Activated CD4-positive, alpha-beta T cell treated with anti-CD3 and anti-CD28 coated beads, Interleukin-2, amount 50 U/mL, for 24 hours (primary cell): ENCODE measurements at regions not wholly inside any gene's neighbourhood (a gene's known extent, or its start where the extent isn't known, plus 50 kb on each side); places are given as distances from the start of the nearest gene placed in this dataset.
"Not testable (repeated sequence)": the region's sequence is repeated elsewhere in the genome, so short reads cannot be mapped to it uniquely, and the experiment has no call there.

Source experiments
- DNase-seq, 2 donors: peaks; one replicate each; pipeline ENCODE4 v3.0.0-alpha.2; 2020; ENCODE audit warnings: low read depth in 1 of 2, low spot score in 1 of 2

DNA sequence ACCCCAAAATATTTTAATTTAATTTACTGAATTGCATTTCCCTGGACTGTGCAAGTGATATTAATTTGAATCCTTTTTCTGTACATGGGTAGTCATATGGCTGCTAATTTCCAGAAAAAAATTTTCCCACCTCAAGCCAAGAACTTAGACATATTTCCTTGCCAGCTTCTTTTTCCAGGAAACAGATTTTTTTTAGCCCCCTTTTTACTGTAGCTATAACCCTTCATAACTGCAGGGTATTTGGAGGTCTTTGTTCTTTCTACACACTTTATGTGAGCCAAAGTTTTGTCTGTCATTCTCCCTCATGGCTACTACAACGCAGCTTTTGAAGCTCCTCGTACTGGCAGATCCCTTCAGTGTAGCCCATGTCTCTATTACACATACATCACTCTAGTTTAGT lies 261.2 kb upstream of the PIK3R1 start:
- DNase-seq: no peak

DNA sequence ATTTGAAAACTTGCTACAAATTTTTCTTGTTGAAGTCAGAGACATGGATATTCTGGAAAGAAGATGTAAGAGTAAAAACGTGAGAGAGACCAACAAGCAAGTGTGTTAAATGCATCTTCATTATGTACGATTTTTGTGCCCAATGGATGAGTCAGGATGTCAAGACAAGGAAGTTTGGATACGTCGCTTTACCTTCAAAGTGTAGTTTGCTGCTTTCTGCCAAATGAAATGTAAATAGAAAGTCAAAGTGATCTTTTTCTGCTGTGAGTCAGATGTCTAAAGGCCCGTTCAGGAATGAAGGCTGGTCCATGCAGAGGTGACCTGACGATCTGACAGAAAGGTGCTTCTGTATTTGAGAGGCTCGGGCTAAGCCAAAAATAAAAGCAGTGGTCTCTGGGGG lies 273.1 kb upstream of the PIK3R1 start:
- DNase-seq: no peak

GRCh38 chr5:67941614-67942401 lies 273.7 kb upstream of the PIK3R1 start:
- DNase-seq: no peak

DNA sequence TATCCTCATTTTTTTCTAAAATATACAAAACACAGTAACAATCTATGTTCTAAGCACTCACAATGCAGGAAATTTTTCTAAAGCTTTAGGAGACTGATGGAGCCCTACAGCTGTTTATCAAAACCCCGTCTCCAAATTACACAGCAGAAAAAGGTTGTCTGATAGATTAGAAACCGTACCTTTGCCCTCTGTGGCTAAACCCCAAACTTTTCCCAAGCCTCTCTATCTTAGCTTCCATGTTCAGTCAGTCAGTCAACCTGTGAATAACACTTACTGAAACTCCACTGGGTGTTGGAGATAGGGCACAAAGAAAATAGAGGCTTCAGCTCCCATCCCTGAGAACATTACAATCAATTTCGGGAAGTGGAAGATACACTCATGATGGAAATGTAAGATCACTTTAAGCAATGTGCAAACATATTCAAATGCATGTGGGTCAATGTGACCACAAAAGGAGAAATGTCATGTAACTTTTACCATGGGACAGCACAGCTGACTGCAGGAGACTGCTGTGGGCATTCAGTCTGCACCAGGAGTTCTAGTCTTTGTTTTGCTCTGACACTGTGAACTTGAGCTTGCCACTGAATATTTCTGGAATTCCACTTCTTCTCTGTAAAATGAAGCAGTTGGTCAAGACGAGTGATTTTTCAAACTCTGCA lies 279.5 kb upstream of the PIK3R1 start:
- DNase-seq: no peak

DNA sequence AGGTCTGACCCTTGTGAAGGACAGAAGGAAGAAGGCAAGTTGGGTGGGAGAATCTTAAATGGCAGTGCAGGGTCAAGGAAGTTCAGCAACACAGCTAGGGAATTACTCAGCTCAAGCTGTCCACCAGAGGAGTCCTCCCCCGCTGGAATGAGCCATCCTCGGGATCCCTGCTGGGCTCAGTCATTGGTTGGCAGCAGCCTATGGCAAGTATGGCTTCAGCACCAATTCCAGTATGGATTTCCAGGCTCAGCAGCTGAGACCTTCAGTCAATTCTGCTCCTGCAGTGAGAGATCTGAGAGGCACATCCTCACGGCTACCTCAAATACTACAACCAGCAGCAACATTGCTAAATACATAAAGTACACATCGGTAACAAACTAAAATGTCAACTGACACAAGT lies 280.6 kb upstream of the PIK3R1 start:
- no peak for DNase-seq

- DNase-seq: no peak
Measured at GRCh38 chr5:67925511-67925910, 290.0 kb upstream of the PIK3R1 start.

DNA sequence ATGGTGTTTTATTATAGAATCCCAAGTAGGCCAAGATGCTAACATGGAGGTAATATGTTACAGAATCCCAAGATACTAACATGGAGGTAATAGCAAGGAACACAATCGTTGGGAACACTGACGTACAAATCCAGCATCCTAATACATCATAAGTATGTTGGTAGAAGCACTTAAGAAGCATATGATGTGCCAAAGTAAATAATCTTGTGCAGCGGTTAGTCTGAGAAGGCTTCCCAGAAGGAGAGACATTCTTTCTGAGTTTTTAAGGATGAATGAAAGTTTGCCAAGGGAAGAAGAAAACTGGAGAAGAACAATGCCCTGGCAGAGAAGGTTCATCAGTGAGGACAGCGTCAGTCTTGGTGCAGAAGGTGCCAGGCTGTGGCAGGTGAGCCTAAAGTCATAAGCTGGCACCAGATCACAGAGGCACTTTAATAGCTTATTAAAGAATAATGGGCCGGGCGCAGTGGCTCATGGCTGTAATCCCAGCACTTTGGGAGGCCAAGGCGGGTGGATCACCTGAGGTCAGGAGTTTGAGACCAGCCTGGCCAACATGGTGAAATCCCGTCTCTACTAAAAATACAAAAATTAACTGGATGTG lies 294.5 kb upstream of the PIK3R1 start:
- DNase-seq: no peak

DNA sequence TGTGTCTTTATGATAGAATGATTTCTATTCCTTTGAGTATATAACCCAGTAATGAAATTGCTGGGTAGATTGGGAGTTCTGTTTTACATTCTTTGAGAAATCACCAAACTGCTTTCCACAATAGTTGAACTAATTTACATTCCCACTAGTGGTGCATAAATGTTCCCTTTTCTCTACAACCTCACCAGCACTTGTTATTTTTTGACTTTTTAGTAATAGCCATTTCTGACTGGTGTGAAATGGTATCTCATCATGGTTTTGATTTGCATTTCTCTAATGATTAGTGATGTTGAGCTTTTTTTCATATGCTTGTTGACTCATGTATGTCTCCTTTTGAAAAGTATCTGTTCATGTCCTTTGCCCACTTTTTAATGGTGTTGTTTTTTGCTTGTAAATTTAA lies 296.0 kb upstream of the PIK3R1 start:
- DNase-seq: not testable (repeated sequence)

GRCh38 chr5:67917561-67917960 lies 298.0 kb upstream of the PIK3R1 start:
- DNase-seq: no peak

DNA sequence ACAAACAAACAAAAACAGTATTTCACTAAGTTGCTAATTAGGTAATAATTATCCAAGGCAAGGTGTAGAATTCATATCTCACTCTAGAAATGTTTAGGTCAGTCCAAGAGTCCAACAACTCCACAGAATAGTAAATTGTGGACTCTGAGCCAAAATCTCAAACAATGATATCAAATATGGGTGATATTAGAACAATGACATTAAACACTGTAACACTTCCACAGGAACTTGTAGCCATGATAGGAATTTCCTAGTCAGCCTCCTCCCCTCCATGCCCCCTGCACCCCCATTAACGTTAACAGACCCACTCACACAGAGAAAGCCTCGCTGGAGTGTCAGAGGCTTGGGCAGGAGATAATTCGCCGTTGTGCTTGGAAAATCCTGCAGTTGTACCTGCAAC lies 305.0 kb upstream of the PIK3R1 start:
- DNase-seq: no peak

DNA sequence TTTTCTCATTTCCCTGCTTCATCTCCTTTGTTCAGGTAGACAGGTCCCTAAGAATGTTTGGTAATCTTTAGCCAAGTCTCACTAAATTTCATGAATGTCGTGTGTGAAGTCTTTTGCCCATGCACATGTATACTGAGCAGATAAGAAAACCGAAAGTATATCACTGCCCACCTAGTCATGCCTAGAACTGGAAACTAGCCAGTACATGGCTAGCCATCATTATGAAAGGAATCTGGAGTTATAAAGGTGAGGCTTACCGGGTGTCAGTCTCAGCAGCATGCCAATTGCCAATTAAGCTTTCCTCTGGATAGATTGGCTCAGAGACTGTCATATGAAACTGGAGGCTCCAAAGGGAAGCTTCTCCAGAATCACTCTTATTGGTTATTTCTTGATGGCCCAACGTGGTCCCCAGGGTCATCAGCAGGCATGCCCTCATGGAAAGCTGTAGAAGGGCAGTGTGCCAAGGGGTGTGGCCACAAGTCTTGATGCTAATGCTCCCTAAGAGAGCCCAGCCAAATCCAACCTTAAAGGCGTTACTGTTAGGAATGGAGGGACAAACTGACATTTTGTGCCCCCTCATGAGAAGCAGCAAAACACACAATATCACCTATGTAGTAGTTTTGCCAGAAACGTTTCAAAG lies 307.3 kb upstream of the PIK3R1 start:
- DNase-seq: no peak

DNA sequence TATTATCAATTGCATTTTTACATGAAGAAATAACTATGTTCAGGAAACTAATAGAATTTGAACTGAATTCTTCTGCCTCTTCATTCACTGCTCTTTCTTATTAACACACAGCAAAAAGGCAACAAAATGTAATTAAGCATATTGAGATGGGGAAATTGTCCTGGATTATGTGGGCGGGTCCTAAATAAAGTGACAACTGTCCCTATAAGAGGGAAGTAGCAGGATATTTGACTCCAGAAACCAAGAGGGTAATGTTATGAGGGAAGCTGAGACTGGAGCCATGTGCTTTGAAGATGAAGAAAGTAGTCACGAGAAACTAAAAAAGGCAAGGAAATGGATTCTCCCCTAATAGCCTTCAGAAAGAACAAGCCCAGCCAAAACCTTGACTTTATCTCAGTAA lies 311.2 kb upstream of the PIK3R1 start:
- DNase-seq: no peak

- DNase-seq: no peak
Measured at GRCh38 chr5:67903656-67904055, 311.9 kb upstream of the PIK3R1 start.

- no peak for DNase-seq
Measured at GRCh38 chr5:67903121-67903520, 312.4 kb upstream of the PIK3R1 start.

DNA sequence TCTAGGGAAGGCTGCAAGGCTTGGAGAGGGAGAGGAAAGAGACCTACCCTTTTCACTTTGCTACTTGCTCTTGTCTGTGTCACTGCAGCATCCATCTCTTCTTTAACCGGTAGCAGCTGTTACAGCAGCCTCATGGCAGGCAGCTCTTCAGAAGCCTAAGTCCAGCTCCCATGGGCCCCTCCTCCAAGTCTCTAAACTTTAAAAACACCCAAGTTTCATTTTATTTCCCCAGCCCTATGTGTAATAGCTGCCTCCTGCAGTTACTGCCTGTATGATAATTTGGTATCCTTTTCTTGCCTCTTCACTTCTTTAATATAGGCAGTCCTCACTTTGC lies 313.1 kb upstream of the PIK3R1 start:
- no peak for DNase-seq

- no peak for DNase-seq
Measured at GRCh38 chr5:67901814-67902496, 313.6 kb upstream of the PIK3R1 start.

GRCh38 chr5:67900514-67900913 lies 315.0 kb upstream of the PIK3R1 start:
- DNase-seq: no peak

GRCh38 chr5:67897980-67898379 lies 317.6 kb upstream of the PIK3R1 start:
- no peak for DNase-seq

DNA sequence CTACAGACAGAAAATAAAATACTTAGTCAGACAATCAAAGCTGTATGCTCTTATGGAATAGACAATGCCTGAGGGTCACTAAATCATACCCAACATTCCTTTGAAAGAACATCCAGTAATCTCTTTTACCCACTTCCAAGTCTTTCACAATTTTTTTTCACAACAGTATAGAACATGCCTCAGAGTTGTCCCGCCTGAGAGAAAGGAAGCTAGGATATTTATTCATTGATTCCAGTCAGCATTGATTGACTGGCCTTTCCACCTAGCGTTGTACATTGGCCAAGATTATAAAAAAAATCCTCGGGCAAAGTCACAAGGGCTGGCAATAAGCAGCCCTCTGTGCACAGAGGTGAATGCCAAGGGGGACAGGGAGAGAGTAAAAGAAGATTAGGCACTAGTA lies 318.1 kb upstream of the PIK3R1 start:
- DNase-seq: no peak

DNA sequence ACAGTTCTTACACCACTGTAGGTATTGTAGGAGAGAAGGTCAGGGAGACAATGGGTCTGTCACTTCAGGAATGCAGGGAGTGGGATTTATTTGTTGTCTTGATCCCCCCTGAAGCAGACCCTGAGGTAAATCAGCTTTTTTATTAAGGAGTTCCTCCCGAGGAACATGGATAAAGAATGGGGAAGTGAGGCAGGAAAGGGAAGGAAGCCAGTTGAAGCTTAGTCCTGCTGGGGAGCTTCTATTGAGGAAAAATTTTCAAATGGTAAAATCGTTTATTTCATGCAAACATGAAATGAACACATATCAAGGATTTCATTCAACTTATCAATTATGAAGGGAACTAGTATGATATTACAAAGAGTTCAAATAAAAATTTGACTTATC lies 318.6 kb upstream of the PIK3R1 start:
- DNase-seq: no peak

DNA sequence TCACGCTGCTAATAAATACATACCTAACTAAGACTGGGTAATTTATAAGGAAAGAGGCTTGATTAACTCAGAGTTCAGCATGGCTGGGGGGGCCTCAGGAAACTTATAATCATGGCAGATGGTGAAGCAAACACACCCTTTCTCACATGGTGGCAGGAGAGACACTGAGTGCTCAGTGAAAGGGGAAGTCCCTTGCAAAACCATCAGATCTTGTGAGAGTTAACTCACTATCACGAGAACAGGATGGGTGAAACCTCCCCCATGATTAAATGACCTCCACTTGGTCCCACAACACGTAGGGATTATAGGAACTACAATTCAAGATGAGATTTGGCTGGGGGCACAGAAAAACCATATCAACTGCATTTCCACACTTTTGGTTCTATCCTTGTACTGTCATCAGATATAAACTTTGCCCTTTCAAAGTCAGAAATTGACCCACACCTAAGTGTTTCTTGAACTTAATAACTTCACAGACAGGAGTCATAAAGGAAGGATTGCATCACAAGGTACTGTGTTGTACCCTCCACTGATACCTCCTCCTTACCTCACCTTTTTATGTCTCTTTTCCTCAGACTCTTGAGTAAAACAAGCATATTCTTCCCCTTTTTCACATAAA lies 319.1 kb upstream of the PIK3R1 start:
- no peak for DNase-seq
